Neural progenitor cell (in vitro differentiated cells): ENCODE measurements at regions not wholly inside any gene's neighbourhood (a gene's known extent, or its start where the extent isn't known, plus 50 kb on each side); places are given as distances from the start of the nearest gene placed in this dataset.

Experiments
- DNase-seq: peaks from one replicate; pipeline ENCODE4 v3.0.0-alpha.2; 2016; ENCODE audit warnings: low spot score
- H2AFZ ChIP-seq: fragments of 200-600 bp; sonication (generic); replicated peaks from 2 replicates; pipeline ENCODE4 v1.6.1; 2016; ENCODE audit warnings: antibody characterized with exemption
- H3F3A ChIP-seq: fragments of 200-600 bp; sonication (generic); 2 replicates; pipeline ENCODE4 v1.6.1; 2016; ENCODE audit warnings: antibody characterized with exemption, low read depth
- H3K27ac ChIP-seq: fragments of 200-600 bp; sonication (generic); 2 replicates; pipeline ENCODE4 v1.5.1; 2016; ENCODE audit warnings: mild to moderate bottlenecking
- H3K27me3 ChIP-seq: fragments of 200-600 bp; sonication (generic); 2 replicates; pipeline ENCODE4 v1.6.1; 2016; ENCODE audit warnings: mild to moderate bottlenecking, moderate library complexity
- H3K36me3 ChIP-seq: fragments of 200-600 bp; sonication (generic); 2 replicates; pipeline ENCODE4 v1.5.1; 2016
- H3K4me1 ChIP-seq: fragments of 200-600 bp; sonication (generic); 2 replicates; pipeline ENCODE4 v1.6.1; 2016; ENCODE audit warnings: mixed run types
- H3K4me2 ChIP-seq: fragments of 200-600 bp; sonication (generic); 2 replicates; pipeline ENCODE4 v1.6.1; 2016
- H3K4me3 ChIP-seq: fragments of 200-600 bp; sonication (generic); 2 replicates; pipeline ENCODE4 v1.5.1; 2016
- H3K79me2 ChIP-seq: fragments of 200-600 bp; sonication (generic); 2 replicates; pipeline ENCODE4 v1.6.1; 2016; ENCODE audit warnings: low read depth
- H3K9ac ChIP-seq: fragments of 200-600 bp; sonication (generic); 2 replicates; pipeline ENCODE4 v1.6.1; 2016
- H3K9me3 ChIP-seq: fragments of 200-600 bp; sonication (generic); 2 replicates; pipeline ENCODE4 v1.5.1; 2016; ENCODE audit warnings: low read depth
- H4K20me1 ChIP-seq: fragments of 200-600 bp; sonication (generic); 2 replicates; pipeline ENCODE4 v1.6.1; 2016; ENCODE audit warnings: low read depth
- H3K27ac Mint-ChIP-seq: 3 replicates; pipeline ENCODE4 v1.8.0; 2021; ENCODE audit warnings: mixed read lengths
- H3K27me3 Mint-ChIP-seq: 2 replicates; pipeline ENCODE4 v1.8.0; 2022; ENCODE audit warnings: low read depth, mild to moderate bottlenecking, inconsistent platforms, moderate library complexity, mixed read lengths; ENCODE audit not compliant: insufficient read depth
- H3K36me3 Mint-ChIP-seq: 3 replicates; pipeline ENCODE4 v1.8.0; 2021; ENCODE audit warnings: mixed read lengths
- H3K4me1 Mint-ChIP-seq: 3 replicates; pipeline ENCODE4 v1.8.0; 2021; ENCODE audit warnings: mixed read lengths
- H3K4me3 Mint-ChIP-seq: 3 replicates; pipeline ENCODE4 v1.8.0; 2021; ENCODE audit warnings: mild to moderate bottlenecking, moderate library complexity, mixed read lengths
- H3K9me3 Mint-ChIP-seq: 3 replicates; pipeline ENCODE4 v1.8.0; 2020; ENCODE audit warnings: mixed read lengths
- CTCF ChIP-seq: fragments of 200-600 bp; sonication (generic); IDR thresholded peaks from 2 replicates; pipeline ENCODE4 v1.5.1; 2017; ENCODE audit warnings: antibody characterized with exemption, mild to moderate bottlenecking
- EZH2 ChIP-seq: fragments of 200-600 bp; sonication (generic); IDR thresholded peaks from 2 replicates; pipeline ENCODE4 v1.6.1; 2017; ENCODE audit warnings: antibody characterized with exemption, mild to moderate bottlenecking, moderate library complexity
- EZH2phosphoT487 ChIP-seq: fragments of 200-600 bp; sonication (generic); IDR thresholded peaks from 2 replicates; pipeline ENCODE4 v1.6.1; 2017; ENCODE audit warnings: antibody characterized with exemption

DNA sequence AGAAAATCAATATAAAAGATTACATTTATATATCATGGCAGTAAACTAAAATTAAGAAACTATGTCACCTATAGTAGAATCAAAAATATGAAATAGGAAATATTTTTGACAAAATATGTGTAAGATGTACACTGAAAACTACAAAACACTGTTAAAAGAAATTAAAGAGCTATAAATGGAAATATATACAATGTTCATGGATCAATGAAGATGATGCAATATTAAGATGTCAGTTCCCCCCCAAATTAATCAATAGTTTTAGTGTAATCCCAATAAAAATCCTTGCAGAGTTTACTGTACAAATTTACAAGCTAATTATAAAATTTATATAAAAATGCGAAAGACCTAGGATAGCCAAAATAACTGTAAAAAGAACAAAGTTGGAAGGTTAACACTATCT lies 173.0 kb upstream of the ADRA1B start:
- Histone ChIP-seq H3F3A (no peaks in the 10 kb centered on the region), H3K27ac (no peak overlapping the region), H4K20me1 (no peaks in the 10 kb centered on the region), H3K79me2 (no peaks in the 10 kb centered on the region), H2AFZ (no peak overlapping the region), H3K36me3 (no peaks in the 10 kb centered on the region), H3K9ac (no peak overlapping the region), H3K4me3 (no peak overlapping the region), H3K9me3 (no peaks in the 10 kb centered on the region), H3K4me2 (no peak overlapping the region), H3K4me1 (no peaks in the 10 kb centered on the region), H3K27me3 (no peaks in the 10 kb centered on the region)
- peaks cover 7% of the 10 kb centered on the region for H3K9me3 Mint-ChIP-seq
- no peaks in the 10 kb centered on the region for H3K4me1 Mint-ChIP-seq
- H3K27me3 Mint-ChIP-seq, result peaks cover 3% of the 10 kb centered on the region
- no peak overlapping the region for H3K27ac Mint-ChIP-seq
- no peak for DNase-seq
- H3K4me3 Mint-ChIP-seq, result no peak overlapping the region
- TF ChIP-seq EZH2, result no peak
- TF ChIP-seq EZH2phosphoT487, result no peak
- TF ChIP-seq CTCF, result no peak
- H3K36me3 Mint-ChIP-seq, result no peaks in the 10 kb centered on the region

GRCh38 chr5:159746707-159747106 lies 169.6 kb upstream of the ADRA1B start:
- H4K20me1 ChIP-seq, result no peaks in the 10 kb centered on the region
- H3K27me3 ChIP-seq, result no peaks in the 10 kb centered on the region
- H3K79me2 ChIP-seq, result no peaks in the 10 kb centered on the region
- Mint-ChIP-seq H3K4me1 (no peaks in the 10 kb centered on the region), H3K27me3 (peaks cover 3% of the 10 kb centered on the region), H3K4me3 (no peak overlapping the region), H3K36me3 (no peaks in the 10 kb centered on the region), H3K27ac (no peak overlapping the region), H3K9me3 (peaks cover 3% of the 10 kb centered on the region)
- H3K27ac ChIP-seq, result no peak overlapping the region
- no peak overlapping the region for H3K4me2 ChIP-seq
- no peak overlapping the region for H3K9ac ChIP-seq
- H3K9me3 ChIP-seq, result no peaks in the 10 kb centered on the region
- H3K4me1 ChIP-seq, result no peaks in the 10 kb centered on the region
- no peaks in the 10 kb centered on the region for H3K36me3 ChIP-seq
- no peaks in the 10 kb centered on the region for H3F3A ChIP-seq
- H2AFZ ChIP-seq, result no peak overlapping the region
- no peak for TF ChIP-seq CTCF
- no peak for TF ChIP-seq EZH2phosphoT487
- TF ChIP-seq EZH2, result no peak
- H3K4me3 ChIP-seq, result no peak overlapping the region
- DNase-seq, result no peak

GRCh38 chr5:159749146-159749545 lies 167.1 kb upstream of the ADRA1B start:
- peaks cover 4% of the 10 kb centered on the region for H3K9me3 Mint-ChIP-seq
- H3K9ac ChIP-seq, result no peak overlapping the region
- H3K27me3 Mint-ChIP-seq, result peaks cover 2% of the 10 kb centered on the region

More at GRCh38 chr5:159749146-159749545, 167.1 kb upstream of the ADRA1B start:
- H3K4me3 Mint-ChIP-seq, result no peak overlapping the region
- H3K4me1 Mint-ChIP-seq, result peaks cover 2% of the 10 kb centered on the region
- H3K27ac Mint-ChIP-seq, result no peak overlapping the region
- Histone ChIP-seq H3K4me2 (no peak overlapping the region), H3K36me3 (no peaks in the 10 kb centered on the region), H4K20me1 (no peaks in the 10 kb centered on the region), H3K27ac (no peak overlapping the region), H3K79me2 (no peaks in the 10 kb centered on the region), H2AFZ (no peak overlapping the region), H3K4me3 (no peak overlapping the region), H3K27me3 (no peaks in the 10 kb centered on the region), H3K4me1 (no peaks in the 10 kb centered on the region), H3K9me3 (no peaks in the 10 kb centered on the region), H3F3A (no peaks in the 10 kb centered on the region)
- TF ChIP-seq EZH2phosphoT487 (no peak), EZH2 (no peak), CTCF (no peak)
- no peak for DNase-seq
- no peaks in the 10 kb centered on the region for H3K36me3 Mint-ChIP-seq
